ENCODE measurements at regions not wholly inside any gene's neighbourhood (a gene's known extent, or its start where the extent isn't known, plus 50 kb on each side); places are given as distances from the start of the nearest gene placed in this dataset.
"Not testable (repeated sequence)": the region's sequence is repeated elsewhere in the genome, so short reads cannot be mapped to it uniquely, and the experiment has no call there.

DNA sequence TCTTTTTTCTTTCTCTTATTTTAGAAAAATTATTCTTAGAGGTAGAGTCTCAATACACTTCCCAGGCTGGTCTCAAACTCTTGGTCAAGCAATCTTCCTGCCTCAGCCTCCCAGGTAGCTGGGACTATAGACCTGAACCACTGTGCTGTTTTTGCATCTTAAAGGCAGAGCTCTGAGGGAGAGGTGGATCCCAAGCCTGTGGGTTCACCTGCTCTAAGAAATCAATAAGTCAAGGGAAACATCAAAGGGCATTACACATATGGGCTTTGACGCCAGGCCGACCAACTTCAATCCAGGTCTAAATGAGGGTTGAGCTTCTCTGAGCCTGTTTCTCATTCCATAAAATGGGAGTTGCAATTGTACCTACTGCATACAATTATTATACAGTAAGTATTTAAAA is 223.9 kb downstream of the LY86 start:
- no peak for DNase-seq (ENCODE audit: low read depth in 2 of 2)

DNA sequence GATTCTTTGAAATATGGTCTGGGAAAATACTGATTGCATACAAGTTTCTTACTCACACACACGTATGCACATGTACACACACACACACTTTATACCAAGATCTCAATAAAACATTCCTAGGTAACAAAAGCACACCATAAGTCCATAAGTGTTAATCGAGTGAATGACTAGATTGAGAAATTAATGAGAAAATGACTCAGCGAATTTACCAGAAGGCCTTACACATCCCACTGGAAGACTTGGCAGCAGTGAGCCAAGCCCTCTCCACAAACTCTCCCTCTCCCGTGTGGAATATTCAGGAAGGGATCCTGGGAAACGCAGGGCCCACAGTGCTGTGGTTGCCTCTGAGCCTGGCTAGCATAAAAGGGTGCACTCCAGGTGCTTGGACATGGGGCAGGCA is 227.2 kb downstream of the LY86 start:
- no peak for DNase-seq (ENCODE audit: low read depth in 2 of 2)

DNA sequence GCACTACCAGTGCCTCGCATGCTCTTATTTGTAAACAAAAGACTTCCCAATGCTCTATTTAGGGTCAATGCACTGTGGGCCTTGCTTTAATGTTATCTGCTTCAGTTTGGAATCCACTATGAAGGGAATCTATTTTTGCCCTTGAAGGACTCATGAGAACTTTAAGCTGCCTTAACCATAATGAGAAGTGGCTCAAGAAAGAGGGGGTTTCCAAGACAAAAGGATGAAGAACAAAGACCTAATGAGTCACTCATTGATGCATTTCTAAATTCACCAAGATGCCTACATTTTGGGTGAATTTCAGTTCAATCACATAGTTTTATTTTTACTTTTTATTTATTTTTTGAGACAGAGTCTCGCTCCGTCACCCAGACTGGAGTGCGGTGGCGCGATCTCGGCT is 228.2 kb downstream of the LY86 start:
- DNase-seq (ENCODE audit: low read depth in 2 of 2) = no peak

DNA sequence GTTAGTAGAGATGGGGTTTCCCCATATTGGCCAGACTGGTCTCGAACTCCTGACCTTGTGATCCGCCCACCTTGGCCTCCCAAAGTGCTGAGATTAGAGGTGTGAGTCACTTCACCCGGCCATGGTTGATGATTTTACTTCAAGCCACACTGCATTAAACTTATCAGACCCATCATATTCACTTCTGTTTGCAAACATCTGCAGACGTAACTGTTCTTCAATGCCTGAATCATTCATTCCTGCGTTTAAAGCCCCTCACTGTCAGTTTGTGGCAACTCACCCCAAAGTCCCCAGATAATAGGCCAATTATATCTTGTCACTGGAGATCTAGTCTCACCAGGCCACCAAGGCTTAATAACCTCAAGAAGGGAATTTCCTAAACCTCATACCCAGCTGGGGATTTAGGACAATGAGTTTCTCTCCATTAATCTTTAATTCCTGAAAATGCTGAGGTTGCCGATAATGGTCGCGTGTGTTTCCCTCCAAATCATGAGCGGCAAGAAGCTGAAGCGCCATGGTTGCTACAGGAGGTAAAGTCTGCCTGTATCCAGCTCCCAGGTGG is 229.6 kb downstream of the LY86 start:
- no peak for DNase-seq (ENCODE audit: low read depth in 2 of 2)

GRCh38 chr6:6820641-6821238 is 232.2 kb downstream of the LY86 start:
- DNase-seq (ENCODE audit: low read depth in 2 of 2) = no peak

DNA sequence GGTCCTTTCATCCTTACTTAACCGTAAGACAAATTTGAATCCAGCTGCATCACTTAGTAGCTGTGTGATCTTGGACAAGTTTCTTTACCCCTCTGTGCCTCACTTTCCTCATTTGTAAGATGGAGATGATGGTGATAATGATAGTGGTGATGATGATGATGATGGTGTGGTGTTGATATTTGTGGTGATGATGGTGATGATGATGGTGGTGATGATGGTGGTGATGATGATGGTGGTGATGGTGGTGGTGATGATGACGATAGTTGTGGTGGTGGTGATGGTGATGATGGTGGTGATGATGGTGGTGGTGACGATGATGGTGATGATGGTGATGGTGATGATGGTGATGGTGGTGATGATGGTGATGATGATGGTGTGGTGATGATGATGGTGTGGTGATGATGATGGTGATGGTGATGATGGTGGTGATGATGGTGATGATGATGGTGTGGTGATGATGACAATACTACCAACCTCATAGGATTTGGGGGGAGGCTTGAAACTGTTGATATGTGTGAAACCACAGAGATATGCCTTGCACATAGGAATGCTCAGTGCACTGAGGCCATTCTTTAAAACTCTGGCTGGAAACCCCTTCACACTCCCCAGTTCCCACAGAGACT is 233.2 kb downstream of the LY86 start:
- no peak for DNase-seq (ENCODE audit: low read depth in 2 of 2)

- no peak for DNase-seq (ENCODE audit: low read depth in 2 of 2)
Measured at GRCh38 chr6:6823030-6823429, 234.5 kb downstream of the LY86 start.

DNA sequence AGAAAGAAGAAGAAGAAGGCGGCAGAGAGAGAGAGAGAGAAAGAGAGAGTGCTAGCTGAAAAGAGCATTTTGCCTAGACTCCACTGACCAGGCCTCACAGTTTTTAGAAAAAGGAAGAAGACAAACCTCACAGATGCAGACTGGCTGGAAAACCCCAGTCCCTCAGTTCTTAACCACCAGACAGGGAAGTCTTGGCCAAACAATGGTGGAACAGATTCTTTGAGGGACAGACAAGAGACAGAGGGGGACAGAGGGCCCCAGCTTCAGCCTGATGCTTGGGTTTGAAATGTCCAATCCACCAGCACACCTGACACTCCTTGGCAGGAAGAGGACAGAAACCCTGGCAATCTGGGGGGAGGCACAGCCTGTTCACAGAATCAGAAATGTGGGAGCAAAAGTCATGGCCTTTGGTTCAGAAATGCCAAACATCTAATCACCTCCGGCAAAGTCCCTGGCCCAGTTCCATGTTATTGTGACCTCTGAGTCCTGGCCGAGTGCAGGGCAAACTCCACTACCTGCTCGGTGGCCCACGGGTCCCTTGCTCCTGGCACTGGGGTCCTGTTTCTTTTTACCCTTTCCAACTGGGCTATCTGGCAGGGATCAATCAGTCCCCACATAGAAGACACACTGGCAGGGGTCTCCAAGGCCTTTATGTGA is 235.2 kb downstream of the LY86 start:
- no peak for DNase-seq (ENCODE audit: low read depth in 2 of 2)

DNA sequence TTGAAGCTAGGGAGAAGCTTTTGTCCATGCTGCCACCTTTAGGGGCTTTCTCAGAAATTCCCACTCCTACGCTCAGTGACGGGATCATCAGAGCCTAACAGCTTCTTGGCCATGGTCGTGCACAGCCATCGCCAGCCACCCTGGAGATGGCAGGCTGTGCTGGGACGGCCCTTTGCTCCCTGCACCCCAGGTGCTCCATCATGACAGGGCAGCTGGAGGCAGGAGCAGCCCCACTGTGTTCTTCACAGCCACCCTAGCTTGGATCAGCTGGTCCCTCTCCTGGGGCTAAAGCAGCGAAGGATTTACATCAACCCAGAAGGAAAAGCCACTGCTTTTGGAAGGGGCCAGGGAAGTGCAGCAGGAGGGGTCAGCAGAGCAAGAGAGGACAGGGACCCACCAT is 235.9 kb downstream of the LY86 start:
- DNase-seq (ENCODE audit: low read depth in 2 of 2) = no peak

GRCh38 chr6:6825193-6825784 is 236.8 kb downstream of the LY86 start:
- no peak for DNase-seq (ENCODE audit: low read depth in 2 of 2)

DNA sequence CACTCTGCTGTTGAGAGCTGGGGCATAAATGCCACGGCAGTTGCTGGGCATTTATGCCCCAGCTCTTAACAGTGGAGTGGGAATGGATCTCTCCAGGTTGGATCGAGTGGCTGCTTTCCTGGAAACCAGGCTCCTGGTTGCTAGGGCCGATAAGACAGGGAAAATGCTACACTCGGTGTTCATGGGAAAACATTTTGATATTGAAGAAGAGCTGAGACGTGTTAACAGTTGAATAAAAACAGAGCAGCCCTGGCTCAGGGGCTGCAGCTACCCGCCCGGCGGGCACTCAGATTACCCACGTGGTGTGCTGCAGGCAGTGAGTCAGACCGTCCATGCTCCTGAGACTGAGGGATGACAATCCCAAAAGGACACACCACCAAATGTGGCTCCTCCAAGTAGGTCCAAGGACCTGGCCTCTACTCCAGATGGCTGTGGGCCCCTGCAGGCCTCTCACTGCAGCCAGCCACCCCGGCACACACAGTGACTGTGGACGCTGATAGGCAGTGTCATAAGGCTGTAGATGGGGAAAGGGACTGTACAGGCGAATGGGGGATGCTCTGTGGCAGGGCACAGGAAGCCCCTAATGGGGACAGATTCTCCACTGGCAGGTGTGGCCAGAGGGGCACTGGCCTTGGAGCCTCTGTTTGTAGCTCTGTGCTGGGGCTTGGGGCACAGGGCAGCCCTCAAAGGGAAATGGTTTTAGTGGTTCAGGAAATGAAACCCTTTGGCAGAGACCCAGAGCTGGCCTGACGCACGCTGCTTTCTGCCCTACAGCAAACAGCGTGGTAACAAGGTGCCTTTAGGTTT is 237.8 kb downstream of the LY86 start:
- DNase-seq (ENCODE audit: low read depth in 2 of 2) = no peak

DNA sequence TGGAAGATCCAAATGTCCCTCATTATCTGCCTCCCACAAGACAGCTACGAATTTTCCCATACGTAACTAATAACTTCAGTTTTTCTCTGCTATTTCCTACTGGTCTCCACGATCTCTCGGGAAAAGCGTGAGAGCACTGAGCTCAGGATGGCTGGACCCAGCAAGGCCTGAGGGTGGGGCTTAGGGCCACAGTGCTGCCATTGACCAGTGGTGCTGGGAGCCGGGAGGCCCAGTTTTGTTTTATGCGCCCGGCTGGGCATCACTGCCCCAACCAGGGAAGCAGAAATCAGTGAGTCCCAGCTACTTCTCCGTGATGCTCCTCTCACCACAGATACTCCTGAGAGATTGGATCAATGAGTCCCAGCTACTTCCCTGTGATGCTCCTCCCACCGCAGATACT is 238.4 kb downstream of the LY86 start:
- no peak for DNase-seq (ENCODE audit: low read depth in 2 of 2)

- no peak for DNase-seq (ENCODE audit: low read depth in 2 of 2)
Measured at GRCh38 chr6:6829872-6830685, 241.6 kb downstream of the LY86 start.

DNA sequence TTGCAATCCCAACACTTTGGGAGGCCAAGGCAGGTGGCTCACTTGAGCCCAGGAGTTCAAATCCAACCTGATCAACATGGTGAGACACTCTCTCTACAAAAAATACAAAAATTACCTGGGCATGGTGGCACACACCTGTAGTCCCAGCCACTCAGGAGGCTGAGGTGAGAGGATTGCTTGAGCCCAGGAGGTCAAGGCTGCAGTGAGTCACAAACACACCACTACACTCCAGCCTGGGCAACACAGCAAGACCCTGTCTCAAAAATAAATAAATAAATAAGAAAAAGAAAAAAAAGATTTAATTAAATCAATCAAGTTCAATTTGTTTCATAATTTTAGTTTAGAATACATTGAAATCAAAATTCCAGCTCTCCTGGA is 242.2 kb downstream of the LY86 start:
- not testable (repeated sequence) for DNase-seq (ENCODE audit: low read depth in 2 of 2)

DNA sequence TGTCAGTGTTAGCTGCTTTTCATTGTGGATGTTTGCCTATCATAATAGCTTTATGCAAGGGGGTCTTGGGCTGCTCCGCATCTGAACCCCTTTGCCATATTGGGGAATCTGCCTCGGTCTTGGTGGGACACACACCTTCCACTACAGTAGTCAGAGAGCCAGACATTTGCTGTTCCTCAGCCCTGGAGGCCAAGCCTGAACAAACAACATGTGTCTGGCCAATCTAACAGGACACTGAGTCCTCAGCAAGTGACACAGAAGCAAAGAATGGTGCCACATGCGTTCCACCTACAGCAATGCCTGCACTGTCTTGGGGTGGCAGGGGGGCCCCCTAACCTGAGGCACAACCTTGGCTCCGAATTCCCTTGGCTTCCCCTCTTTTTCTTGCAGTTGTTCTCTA is 243.9 kb downstream of the LY86 start:
- no peak for DNase-seq (ENCODE audit: low read depth in 2 of 2)

- DNase-seq (ENCODE audit: low read depth in 2 of 2) = no peak
Measured at GRCh38 chr6:6834356-6835222, 246.1 kb downstream of the LY86 start.

DNA sequence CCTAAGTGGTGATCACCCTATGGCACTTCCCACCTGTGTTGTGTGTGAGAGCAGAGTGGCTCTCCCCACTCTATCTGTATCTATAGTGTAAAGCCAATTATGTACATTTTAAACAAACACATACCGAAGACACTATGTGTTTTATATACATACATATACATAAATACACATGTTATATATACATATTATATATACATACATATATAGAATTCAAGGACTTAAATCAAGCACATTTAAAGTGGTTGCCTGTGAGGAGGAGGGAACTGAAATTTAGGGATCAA is 246.6 kb downstream of the LY86 start:
- DNase-seq (ENCODE audit: low read depth in 2 of 2) = no peak

GRCh38 chr6:6836609-6837406 is 248.3 kb downstream of the LY86 start:
- DNase-seq (ENCODE audit: low read depth in 2 of 2) = no peak

DNA sequence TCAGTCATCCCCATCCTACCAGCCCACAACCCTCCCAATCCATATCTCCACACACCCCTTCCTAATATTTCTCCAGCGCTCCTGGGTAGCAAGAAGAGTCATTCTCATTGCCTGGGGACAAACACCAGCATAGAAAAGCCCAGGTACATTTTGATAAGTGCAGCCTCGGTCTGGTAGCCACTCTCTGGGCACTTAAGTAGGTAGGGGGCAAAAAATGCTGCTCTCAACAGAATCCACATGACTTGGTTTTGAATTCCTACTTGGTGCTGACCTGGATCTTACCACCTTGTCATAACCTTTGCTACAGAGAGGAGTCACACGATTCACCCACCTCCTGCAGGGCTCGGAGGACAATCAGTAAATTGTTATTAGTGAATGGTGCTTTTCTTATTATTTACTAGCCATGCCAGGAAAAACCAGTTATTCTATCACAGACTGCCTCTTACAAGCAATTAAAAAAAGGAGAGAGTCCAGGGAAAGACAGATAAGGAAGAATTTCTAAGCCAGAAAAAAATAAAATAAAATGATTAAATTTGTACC is 249.1 kb downstream of the LY86 start:
- DNase-seq (ENCODE audit: low read depth in 2 of 2) = no peak

Measured in stimulated activated CD4-positive, alpha-beta T cell treated with anti-CD3 and anti-CD28 coated beads, Interleukin-15, amount 100 ng/mL, for 48 hours (primary cell).